ENCODE measurements at regions not wholly inside any gene's neighbourhood (a gene's known extent, or its start where the extent isn't known, plus 50 kb on each side); places are given as distances from the start of the nearest gene placed in this dataset.
"Not testable (repeated sequence)": the region's sequence is repeated elsewhere in the genome, so short reads cannot be mapped to it uniquely, and the experiment has no call there.

- no peaks in the 10 kb centered on the region for H3K4me1 ChIP-seq
- no peaks in the 10 kb centered on the region for H3K36me3 ChIP-seq
- ATAC-seq, result no peak
- H3K27me3 ChIP-seq (ENCODE audit: low read depth), result no peaks in the 10 kb centered on the region
- H3K9me3 ChIP-seq, result no peaks in the 10 kb centered on the region
- H3K27ac ChIP-seq, result no peak overlapping the region
- H3K4me3 ChIP-seq, result no peak overlapping the region
- intact Hi-C loops (cut with DNase I), result no loop called here
- no peak for TF ChIP-seq CTCF (IDR thresholded peaks at IDR 0.05)
- no peak for DNase-seq
These were observed 350.9 kb upstream of the PKN2 start for GRCh38 chr1:88333086-88333695.

- H3K27ac ChIP-seq, result no peak overlapping the region
- DNase-seq (no peak), ATAC-seq (no peak)
- H3K27me3 ChIP-seq (ENCODE audit: low read depth), result no peaks in the 10 kb centered on the region
- no peaks in the 10 kb centered on the region for H3K36me3 ChIP-seq
- TF ChIP-seq CTCF (IDR thresholded peaks at IDR 0.05), result no peak
- H3K9me3 ChIP-seq, result no peaks in the 10 kb centered on the region
- intact Hi-C loops (cut with DNase I), result no loop called here
- H3K4me3 ChIP-seq, result no peak overlapping the region
- H3K4me1 ChIP-seq, result no peaks in the 10 kb centered on the region
These were observed 342.6 kb upstream of the PKN2 start for GRCh38 chr1:88341447-88341846.

- H3K4me3 ChIP-seq; ATAC-seq; intact Hi-C loops (cut with DNase I); H3K27me3 ChIP-seq (ENCODE audit: low read depth); H3K36me3 ChIP-seq; H3K27ac ChIP-seq; H3K4me1 ChIP-seq; DNase-seq; H3K9me3 ChIP-seq: not testable (repeated sequence)
These were observed 342.0 kb upstream of the PKN2 start for GRCh38 chr1:88342081-88342480.

- ATAC-seq (no peak), DNase-seq (no peak)
- intact Hi-C loops (cut with DNase I), result no loop called here
- Histone ChIP-seq H3K9me3 (no peaks in the 10 kb centered on the region), H3K27ac (no peak overlapping the region), H3K27me3 (ENCODE audit: low read depth) (no peaks in the 10 kb centered on the region), H3K4me1 (no peaks in the 10 kb centered on the region), H3K4me3 (no peak overlapping the region), H3K36me3 (no peaks in the 10 kb centered on the region)
- TF ChIP-seq CTCF (IDR thresholded peaks at IDR 0.05), result no peak
These were observed 333.4 kb upstream of the PKN2 start for GRCh38 chr1:88350648-88351047.

GRCh38 chr1:88351960-88352359 is 332.1 kb upstream of the PKN2 start:
- H3K4me1 ChIP-seq, result no peaks in the 10 kb centered on the region
- no peaks in the 10 kb centered on the region for H3K36me3 ChIP-seq
- no peak overlapping the region for H3K4me3 ChIP-seq
- TF ChIP-seq CTCF (IDR thresholded peaks at IDR 0.05), result no peak
- ATAC-seq (no peak), DNase-seq (no peak)
- H3K27ac ChIP-seq, result no peak overlapping the region
- intact Hi-C loops (cut with DNase I), result no loop called here
- H3K27me3 ChIP-seq (ENCODE audit: low read depth), result no peaks in the 10 kb centered on the region
- H3K9me3 ChIP-seq, result no peaks in the 10 kb centered on the region

- ATAC-seq (no peak), DNase-seq (no peak)
- no peak overlapping the region for H3K4me3 ChIP-seq
- H3K4me1 ChIP-seq, result no peaks in the 10 kb centered on the region
- H3K9me3 ChIP-seq, result no peaks in the 10 kb centered on the region
- no peaks in the 10 kb centered on the region for H3K27me3 ChIP-seq (ENCODE audit: low read depth)
- intact Hi-C loops (cut with DNase I), result no loop called here
- TF ChIP-seq CTCF (IDR thresholded peaks at IDR 0.05), result no peak
- no peaks in the 10 kb centered on the region for H3K36me3 ChIP-seq
- no peak overlapping the region for H3K27ac ChIP-seq
These were observed 329.8 kb upstream of the PKN2 start for GRCh38 chr1:88354256-88354655.
